ENCODE measurements at regions not wholly inside any gene's neighbourhood (a gene's known extent, or its start where the extent isn't known, plus 50 kb on each side); places are given as distances from the start of the nearest gene placed in this dataset.
"Not testable (repeated sequence)": the region's sequence is repeated elsewhere in the genome, so short reads cannot be mapped to it uniquely, and the experiment has no call there.

GRCh38 chr2:195535911-195536522 lies 121.0 kb upstream of the SLC39A10 start:
- no peak for DNase-seq

DNA sequence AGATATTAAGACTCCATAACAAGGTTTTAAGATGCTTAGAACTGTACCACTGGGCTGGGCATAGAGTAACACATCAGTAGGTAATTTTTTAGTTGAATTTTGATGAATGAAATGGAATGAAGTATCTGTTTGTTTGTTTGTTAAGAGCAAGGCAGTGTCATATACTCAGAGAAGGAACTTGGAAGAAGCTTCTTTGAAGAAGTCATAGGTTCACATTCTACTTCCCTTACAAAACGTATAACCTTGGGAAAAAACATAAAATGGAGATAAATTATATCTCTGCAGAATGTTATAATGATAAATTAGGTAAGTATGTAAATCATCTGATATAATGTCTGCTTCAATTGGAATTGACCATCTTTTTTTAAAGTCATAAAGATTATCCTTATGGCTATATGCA lies 122.1 kb upstream of the SLC39A10 start:
- DNase-seq: no peak

DNA sequence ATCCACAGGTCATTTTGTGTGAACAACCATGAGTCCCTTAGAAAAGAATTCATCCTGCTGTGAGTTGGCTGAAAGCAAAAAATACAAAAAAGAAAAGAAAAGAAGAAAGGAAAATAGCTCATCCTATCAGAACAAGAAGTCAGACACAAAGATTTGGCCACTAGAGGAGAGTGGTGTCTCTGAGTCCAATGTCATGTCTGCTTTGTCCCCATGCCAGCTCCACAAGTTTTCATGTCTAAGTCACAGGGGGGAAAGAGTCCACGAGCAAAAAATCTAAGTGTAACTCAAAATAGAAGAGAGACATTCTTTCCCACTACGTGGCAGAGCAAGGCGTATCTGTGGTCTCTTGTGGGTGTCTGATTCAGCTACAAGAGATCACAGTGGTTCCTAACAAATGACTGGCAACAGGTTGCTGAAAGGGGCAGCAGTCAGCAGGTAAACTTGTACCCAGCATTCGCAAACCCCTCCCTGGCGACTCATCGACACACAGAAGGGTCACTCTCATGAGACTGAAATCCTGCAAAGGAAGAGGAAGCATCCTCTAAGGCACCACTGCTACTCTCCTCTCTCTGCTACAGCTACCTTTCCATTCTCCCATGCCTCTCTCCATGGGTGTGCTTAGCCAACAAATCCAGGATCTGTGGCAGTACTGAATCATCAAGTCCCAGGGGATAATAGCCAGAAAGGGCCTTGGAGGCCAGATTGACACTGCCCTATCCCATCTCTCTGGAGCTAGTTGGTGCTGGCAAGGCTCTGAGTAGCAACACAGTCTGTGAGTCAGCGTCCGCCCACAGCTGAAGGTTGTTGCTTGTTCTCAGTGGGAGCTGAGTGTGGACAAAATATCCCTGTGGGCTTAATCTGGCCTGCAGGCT lies 123.0 kb upstream of the SLC39A10 start:
- peak; percentile 94 for DNase-seq

DNA sequence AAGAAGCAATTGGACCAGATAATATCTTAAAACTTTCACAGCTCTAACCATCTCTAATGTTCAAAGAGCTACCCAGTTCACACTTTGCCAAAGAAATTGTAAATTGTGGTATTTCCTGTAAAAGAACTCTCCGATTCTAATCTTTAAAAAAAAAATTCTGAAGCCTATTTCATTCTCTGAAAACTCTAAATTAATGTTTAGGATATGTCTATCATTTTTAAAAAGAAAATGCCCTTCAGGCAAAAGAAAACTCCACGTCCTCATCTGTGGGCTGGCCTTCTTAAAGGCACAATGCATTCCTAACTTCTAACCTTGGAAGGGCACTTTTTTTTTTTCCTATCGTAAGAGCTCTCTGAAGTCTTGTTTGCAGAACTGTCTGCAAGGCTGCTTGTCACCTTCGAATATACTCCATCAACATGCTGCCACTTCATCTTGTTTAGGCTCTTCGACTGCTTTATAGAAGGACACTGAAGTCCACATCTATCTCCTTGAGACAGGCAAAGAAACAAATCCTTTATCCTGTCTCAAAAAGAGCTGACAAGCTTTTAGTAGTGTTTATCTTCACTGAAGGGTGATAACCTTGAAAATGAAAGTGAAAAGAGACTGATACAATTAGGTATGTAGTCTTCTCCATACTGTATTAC lies 124.3 kb upstream of the SLC39A10 start:
- peak; percentile 55 for DNase-seq

DNA sequence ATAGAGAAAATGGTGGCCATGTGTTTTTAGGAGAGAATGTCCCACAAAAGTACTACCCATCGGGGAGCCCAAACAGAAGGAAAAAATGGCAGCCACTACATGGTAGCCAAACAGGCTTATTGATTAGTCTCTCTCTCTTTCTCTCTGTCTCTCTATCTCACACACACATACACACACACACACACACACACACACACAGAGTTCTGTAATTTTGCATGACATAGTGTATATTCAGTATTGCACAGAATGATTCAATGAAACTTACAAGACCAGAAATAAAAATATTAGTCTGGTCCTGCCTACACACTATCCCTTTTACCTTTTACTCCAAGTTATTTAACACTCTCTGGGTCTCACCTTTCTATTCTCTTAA lies 124.8 kb upstream of the SLC39A10 start:
- DNase-seq: no peak

GRCh38 chr2:195531754-195532153 lies 125.3 kb upstream of the SLC39A10 start:
- no peak for DNase-seq

GRCh38 chr2:195523242-195523641 lies 133.8 kb upstream of the SLC39A10 start:
- DNase-seq: not testable (repeated sequence)

GRCh38 chr2:195521589-195521988 lies 135.4 kb upstream of the SLC39A10 start:
- no peak for DNase-seq

DNA sequence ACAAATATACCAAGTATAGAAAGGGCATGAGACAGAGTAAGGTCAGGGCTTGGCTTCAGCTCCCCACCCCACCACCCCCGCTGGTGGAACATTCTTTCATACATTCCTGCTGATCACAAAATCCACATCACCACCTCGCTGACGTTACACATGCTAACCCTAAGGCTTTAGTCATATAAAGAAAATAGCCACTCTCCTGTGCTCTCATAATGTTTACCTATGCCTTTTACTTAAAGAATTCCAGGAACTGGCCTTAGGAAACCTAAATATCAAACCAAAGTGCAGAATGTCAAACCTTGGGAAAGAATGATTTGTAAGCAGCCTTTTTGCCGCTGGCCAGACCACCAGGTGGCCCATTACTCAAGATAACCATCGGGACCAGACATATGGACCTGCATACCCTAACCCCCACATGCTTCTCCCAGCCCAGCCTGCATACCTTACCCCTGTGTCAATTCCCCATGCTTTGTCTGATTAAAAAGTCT lies 136.3 kb upstream of the SLC39A10 start:
- DNase-seq: peak; percentile 95

DNA sequence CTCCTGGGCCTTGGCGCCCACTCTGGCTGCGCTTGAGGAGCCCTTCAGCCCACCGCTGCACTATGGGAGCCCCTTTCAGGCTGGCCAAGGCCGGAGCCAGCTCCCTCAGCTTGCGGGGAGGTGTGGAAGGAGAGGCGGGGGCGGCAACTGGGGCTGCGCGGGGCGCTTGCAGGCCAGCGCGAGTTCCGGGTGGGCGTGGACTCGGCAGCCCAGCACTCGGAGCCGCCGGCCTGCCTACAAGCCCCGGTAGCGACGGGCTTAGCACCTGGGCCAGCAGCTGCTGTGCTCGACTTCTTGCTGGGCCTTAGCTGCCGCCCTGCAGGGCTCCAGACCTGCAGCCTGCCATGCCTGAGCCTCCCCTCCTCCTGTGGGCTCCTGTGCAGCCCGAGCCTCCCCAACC lies 141.5 kb upstream of the SLC39A10 start:
- DNase-seq: no peak

DNA sequence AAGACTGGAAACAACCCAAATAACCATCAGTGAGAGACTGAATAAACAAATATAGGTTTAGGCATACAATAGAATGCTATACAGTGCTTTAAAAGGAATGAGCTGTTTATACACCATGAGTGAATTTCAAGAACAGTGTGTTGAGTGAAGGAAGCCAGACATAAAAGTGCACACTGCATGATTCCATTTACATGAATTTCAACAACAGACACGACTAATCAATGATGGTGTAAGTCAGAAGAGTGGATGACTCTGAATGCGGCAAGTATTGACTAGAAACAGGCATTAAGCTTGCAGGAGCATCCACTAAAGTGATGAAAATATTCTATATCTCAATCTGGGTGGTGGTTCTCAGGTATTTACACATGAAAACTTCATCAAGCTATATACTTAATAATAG lies 142.7 kb upstream of the SLC39A10 start:
- DNase-seq: no peak

- no peak for DNase-seq
Observed at GRCh38 chr2:195513119-195513518, 143.9 kb upstream of the SLC39A10 start.

DNA sequence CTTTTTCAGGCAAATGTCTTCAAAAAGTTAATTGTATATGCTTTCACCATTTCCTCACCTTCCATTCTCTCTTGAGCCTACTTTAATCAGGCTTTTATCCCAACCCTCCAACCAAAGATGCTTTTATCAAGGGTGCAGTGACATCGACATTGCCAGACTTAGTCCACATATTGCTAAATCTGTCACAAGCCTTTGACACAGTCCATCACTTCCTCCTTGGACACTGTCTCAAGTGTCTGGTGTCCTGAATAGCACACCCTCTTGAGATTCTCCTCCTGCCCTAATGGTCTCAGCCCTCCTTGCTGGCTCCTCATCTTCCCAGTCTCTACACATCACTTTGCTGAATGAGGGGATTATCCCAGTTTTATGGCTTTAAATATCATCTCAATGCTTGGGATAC lies 147.5 kb upstream of the SLC39A10 start:
- no peak for DNase-seq

GRCh38 chr2:195508139-195508455 lies 148.9 kb upstream of the SLC39A10 start:
- DNase-seq: no peak

GRCh38 chr2:195507447-195508138 lies 149.4 kb upstream of the SLC39A10 start:
- DNase-seq: no peak

DNA sequence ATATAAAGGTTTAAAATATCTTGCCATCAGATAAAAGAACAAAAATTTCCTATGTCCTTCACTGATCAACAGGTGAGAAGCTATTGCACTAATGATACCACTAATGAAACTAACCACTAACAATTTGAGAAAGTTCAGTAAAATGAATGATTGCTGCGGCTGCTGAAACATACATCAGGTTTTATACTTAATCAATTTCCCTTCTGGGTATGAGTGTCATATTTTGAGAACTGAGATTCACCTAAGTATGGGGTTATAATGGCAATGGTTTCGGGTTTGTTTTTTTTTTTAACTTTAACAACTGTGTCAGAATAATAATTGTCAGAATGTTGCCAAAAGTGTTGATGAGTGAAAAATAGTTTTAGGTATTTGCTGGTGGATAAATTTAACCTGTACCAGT lies 151.3 kb upstream of the SLC39A10 start:
- DNase-seq: no peak

DNA sequence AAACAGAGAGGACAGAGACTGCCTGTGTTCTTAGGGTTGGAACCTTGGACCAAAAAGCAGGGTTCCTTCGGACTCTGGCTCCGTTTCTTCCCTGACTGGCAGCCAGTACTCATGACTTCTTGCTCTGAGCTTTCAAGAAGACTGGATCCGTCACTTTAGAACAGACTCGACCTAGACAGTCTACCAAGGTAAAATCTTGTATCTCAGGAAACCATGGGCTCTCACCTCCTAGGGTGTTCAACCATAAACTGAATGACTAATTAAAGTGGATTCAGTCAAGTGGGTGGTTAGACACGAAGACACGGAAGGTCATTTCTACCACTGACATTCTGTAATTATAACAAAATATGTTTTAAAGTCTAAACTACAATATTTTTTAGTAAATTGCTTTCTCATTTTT lies 153.8 kb upstream of the SLC39A10 start:
- DNase-seq: no peak

DNA sequence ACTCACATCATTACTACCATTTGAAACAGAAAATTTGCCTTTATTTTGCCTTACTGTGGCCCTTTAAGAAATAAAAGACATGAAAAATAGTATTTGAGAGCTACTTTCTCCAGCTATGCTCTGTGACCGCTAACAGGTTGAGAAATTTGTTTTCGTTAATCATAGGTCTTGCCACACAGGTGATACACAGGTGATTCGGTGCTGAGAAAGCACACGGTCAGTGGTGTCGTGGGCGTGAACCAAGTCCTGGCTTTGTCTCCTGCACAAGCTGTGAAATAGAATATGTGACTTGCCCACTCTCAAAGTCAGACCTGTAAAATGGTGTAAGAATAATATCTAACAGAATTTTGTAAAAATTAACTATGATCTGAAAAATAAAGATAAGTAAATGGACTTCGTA lies 155.3 kb upstream of the SLC39A10 start:
- no peak for DNase-seq

GRCh38 chr2:195500879-195501278 lies 156.1 kb upstream of the SLC39A10 start:
- no peak for DNase-seq

DNA sequence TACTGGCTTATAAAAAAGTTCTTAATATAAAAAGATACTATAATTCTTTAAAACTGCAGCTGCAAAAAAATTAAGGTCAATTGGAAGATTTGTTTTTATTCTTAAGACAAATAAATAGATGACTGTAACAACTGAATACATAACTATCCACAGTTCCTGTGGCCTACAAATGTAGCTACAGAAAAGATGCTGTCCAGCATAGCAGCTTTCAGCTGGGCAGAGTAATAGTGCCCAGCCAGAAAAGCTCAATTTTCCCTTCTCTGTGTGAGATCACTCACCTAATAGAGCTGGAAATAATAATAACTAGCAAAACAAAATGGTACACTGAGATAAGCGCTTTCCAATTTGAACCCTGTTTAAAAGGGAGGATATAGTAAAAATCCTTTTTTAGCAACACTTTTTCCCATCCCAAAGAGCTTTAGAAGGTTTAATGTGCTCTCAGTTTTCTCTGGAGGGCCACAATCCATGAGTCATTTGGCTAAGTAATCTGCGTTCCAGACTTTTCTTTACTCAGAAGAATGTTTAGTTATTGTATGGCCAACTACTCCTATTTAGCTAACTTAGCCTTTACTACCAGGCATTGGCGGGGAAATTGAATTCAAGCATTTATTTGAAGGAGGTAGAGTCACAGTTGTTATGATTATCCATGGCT lies 158.1 kb upstream of the SLC39A10 start:
- peak; percentile 48 for DNase-seq

DNA sequence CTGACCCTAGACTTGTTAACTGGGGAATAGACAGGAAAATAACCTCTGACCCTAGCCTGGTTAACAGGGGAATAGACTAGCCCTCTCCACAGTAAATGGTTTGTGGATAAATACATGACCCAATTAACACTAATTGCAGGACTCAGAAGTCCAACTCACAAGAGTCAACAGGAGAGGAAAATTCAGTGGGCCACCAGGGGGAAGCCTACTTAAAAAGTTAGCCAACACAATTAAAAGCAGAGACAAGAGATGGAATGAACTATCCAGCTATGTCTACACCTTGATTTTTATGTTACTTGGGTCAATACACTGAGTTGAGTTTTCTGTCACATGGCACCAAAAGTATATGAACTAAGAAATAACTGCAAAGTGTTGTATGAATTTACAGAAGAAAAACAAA lies 158.8 kb upstream of the SLC39A10 start:
- peak; percentile 31 for DNase-seq

GRCh38 chr2:195496991-195497390 lies 160.0 kb upstream of the SLC39A10 start:
- no peak for DNase-seq

DNA sequence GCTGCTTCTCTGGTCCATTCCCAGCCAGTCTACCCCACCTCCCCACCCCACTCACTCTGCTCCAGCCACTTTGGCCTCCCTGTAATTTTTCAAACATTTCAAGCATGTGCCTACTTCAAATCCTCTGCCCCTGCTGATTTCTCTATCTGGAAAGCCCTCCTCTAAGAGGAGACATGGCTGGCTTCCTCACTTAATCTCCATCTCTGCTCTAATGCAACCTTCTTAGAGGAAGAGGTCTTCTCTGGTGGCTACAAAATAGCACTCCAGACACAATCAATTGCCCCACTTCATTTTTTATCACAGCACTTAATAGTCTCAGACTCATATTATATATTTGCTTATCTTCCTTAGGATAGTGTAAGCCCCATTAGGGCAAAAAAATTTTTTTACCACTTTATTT lies 161.1 kb upstream of the SLC39A10 start:
- DNase-seq: no peak
